NCI-H1105 (cell line): ENCODE measurements at regions not wholly inside any gene's neighbourhood (a gene's known extent, or its start where the extent isn't known, plus 50 kb on each side); places are given as distances from the start of the nearest gene placed in this dataset.

ENCODE experiments used
- DNase-seq: peaks from one replicate; lab custom pipeline; 2025; lab: John Stamatoyannopoulos, UW

- DNase-seq, result no peak
Measured at GRCh38 chrX:10818651-10819050, 198.3 kb upstream of the MID1 start.

- DNase-seq, result no peak
Measured at GRCh38 chrX:10819973-10820372, 199.6 kb upstream of the MID1 start.

- no peak for DNase-seq
Measured at GRCh38 chrX:10821293-10821692, 200.9 kb upstream of the MID1 start.

- no peak for DNase-seq
Measured at GRCh38 chrX:10828036-10828435, 207.7 kb upstream of the MID1 start.

- DNase-seq, result peak; percentile 54
Measured at GRCh38 chrX:10828640-10829039, 208.3 kb upstream of the MID1 start.

- DNase-seq, result peak; percentile 55
Measured at GRCh38 chrX:10831716-10832502, 211.5 kb upstream of the MID1 start.

- no peak for DNase-seq
Measured at GRCh38 chrX:10833299-10834169, 213.1 kb upstream of the MID1 start.

- DNase-seq, result no peak
Measured at GRCh38 chrX:10841579-10841978, 221.2 kb upstream of the MID1 start.

GRCh38 chrX:10842646-10843045, 222.3 kb upstream of the MID1 start:
- no peak for DNase-seq

GRCh38 chrX:10847333-10847732, 226.9 kb upstream of the MID1 start:
- no peak for DNase-seq

- DNase-seq, result no peak
Measured at GRCh38 chrX:10851809-10852208, 231.4 kb upstream of the MID1 start.

GRCh38 chrX:10854594-10854993, 234.2 kb upstream of the MID1 start:
- DNase-seq, result no peak

- DNase-seq, result no peak
Measured at GRCh38 chrX:10855845-10856244, 235.5 kb upstream of the MID1 start.

- no peak for DNase-seq
Measured at GRCh38 chrX:10856797-10857196, 236.4 kb upstream of the MID1 start.

GRCh38 chrX:10859353-10859752, 239.0 kb upstream of the MID1 start:
- no peak for DNase-seq

GRCh38 chrX:10875995-10876394, 235.1 kb upstream of the HCCS start:
- no peak for DNase-seq

GRCh38 chrX:10882484-10882883, 228.6 kb upstream of the HCCS start:
- no peak for DNase-seq

GRCh38 chrX:10884246-10884645, 226.9 kb upstream of the HCCS start:
- no peak for DNase-seq

- no peak for DNase-seq
Measured at GRCh38 chrX:10892621-10893225, 218.4 kb upstream of the HCCS start.

GRCh38 chrX:10893366-10893765, 217.8 kb upstream of the HCCS start:
- no peak for DNase-seq

- no peak for DNase-seq
Measured at GRCh38 chrX:10893976-10894375, 217.2 kb upstream of the HCCS start.

- DNase-seq, result no peak
Measured at GRCh38 chrX:10897768-10898167, 213.4 kb upstream of the HCCS start.
